LNCaP clone FGC (cell line): ENCODE measurements at regions not wholly inside any gene's neighbourhood (a gene's known extent, or its start where the extent isn't known, plus 50 kb on each side); places are given as distances from the start of the nearest gene placed in this dataset.

ENCODE experiments used
- DNase-seq: peaks from one replicate; pipeline ENCODE4 v3.0.0-alpha.2; 2011; ENCODE audit warnings: low read depth
- H3K4me3 ChIP-seq: 2 replicates; pipeline ENCODE4 v1.5.1; 2011; ENCODE audit warnings: mild to moderate bottlenecking, low read depth, low read length, control low read depth
- TF ChIP-seq, protein P1 (sequence below): IDR thresholded peaks from 2 replicates; pipeline ENCODE4 v1.5.1; 2012; ENCODE audit warnings: mild to moderate bottlenecking; ENCODE audit not compliant: control insufficient read depth, insufficient read depth; ENCODE audit errors: extremely low read depth

DNA sequence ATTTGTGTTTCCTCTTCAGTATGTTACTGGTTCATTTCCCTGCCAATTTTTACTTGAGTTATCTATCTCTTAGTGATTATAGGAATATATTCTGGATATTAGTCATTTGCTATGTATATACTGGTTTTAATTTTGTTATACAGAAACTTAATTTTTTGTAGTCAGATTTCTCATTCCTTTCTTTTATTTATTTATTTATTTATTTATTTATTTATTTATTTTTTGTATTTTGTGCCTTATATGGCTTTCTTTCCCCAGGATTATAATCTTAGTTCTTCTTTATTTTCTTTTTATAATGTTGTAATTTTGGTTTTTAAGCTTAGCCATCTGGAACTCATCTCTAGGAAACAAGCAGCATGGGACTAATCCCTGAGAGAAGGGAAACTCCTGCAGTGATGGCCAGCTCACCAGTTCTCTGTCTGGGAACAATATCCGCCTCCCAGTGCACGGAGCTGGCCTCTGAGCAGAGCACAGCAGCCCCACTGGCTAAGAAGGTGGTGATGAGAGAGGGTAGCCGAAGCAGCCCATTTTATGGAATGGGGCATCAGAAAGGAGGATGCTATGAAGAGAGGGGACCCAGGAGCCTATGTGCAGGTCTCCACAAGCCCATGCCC lies 54.5 kb upstream of the ADORA2B start:
- H3K4me3 ChIP-seq: no peak overlapping the region
- DNase-seq: no peak
- TF ChIP-seq, protein P1, sequence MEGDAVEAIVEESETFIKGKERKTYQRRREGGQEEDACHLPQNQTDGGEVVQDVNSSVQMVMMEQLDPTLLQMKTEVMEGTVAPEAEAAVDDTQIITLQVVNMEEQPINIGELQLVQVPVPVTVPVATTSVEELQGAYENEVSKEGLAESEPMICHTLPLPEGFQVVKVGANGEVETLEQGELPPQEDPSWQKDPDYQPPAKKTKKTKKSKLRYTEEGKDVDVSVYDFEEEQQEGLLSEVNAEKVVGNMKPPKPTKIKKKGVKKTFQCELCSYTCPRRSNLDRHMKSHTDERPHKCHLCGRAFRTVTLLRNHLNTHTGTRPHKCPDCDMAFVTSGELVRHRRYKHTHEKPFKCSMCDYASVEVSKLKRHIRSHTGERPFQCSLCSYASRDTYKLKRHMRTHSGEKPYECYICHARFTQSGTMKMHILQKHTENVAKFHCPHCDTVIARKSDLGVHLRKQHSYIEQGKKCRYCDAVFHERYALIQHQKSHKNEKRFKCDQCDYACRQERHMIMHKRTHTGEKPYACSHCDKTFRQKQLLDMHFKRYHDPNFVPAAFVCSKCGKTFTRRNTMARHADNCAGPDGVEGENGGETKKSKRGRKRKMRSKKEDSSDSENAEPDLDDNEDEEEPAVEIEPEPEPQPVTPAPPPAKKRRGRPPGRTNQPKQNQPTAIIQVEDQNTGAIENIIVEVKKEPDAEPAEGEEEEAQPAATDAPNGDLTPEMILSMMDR: no peak

DNA sequence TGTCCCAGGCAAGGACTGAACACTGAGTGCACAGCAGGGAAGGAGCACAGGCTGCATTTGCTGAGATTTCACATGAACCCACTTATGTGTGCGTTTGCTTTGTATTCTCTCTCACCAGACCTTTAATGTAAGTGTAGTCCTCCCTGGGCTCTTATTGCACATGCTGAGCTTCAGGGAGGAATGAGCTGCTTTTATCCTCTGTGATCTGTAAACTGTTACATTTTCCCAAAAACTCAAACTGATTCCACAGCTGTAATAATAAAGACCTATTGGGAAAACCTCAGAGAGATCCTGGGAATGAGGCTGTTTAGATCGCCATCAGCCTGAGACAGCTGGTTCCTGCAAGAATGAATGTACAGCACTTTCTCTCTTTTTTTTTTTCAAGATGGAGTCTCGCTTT lies 53.6 kb upstream of the ADORA2B start:
- H3K4me3 ChIP-seq: no peak overlapping the region
- no peak for DNase-seq
- TF ChIP-seq, protein P1: no peak

DNA sequence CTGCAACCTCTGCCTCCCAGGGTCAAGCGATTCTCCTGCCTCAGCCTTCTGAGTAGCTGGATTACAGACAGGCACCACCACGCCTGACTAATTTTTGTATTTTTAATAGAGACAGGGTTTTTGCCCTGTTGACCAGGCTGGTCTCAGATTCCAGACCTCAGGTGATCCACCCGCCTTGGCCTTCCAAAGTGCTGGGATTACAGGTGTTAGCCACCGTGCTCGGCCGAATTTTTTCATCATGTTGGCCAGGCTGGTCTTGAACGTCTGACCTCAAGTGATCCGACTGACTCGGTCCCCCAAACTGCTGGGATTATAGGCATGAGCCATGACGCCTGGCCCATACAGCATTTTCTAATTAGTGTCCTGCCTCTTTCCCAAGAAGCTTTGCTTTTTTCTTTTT lies 52.7 kb upstream of the ADORA2B start:
- H3K4me3 ChIP-seq: no peak overlapping the region
- DNase-seq: no peak
- TF ChIP-seq, protein P1: no peak

DNA sequence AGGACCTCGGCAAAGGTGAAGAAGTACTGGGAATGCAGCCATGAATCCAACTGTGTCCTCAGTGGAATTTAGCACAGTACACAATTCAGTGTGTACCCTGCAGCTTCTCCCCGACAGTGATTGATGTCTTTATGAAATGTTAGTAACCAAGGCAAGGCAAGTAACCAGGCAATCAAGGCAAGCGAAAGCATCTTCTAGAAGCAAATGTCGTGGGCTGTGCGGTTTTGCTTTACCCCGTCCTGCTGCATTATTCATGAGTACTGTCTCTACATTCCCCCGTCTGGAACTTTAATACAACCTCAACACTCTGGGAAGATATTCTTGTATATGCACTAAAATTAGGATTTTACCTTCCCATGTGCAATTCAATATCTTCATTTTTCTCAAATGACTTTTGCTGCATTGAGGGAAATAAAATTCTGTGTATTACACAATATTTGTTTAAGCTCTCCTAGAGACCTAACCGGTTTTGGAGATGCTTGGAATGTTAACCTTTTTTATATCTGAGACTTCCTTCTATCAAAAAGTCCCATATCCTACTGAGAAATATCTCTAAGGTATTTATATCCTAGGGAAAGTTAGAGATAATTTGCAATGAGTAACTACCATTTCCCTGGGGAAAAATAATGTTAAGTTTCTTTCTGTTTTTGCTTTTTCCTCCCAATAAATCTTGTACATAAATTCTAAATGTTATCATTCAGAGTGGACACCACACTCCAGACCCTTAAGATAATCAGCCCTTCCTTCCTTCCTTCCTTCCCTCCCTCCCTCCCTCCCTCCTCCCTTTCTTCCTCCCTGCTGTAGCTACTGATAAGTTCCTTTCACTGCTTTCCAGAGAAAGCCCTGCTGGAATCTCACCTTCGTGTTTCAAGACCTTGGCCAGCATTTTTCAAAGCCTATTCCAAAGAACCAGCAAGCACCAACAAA lies 51.9 kb upstream of the ADORA2B start:
- no peak for DNase-seq
- TF ChIP-seq, protein P1: no peak
- peak overlapping the region; percentile 24; the same call in 1 of the 2 replicates for H3K4me3 ChIP-seq

DNA sequence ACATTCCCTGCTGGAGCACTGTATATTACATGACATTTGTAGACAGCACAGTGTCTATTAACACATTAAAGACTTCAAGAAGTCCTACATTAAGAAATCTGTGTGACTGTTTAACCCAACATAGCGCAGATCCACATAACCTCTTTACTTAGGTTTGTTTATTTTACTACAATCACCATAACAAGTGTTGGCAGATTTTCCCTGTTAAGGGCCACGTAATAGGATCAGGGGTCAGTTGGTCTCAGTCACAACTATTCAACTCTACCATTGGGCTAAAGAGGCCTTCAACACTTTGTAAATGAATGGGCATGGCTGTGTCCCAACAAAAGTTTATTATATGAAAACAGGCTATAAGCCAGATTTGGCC lies 51.3 kb upstream of the ADORA2B start:
- H3K4me3 ChIP-seq: no peak overlapping the region
- no peak for DNase-seq
- TF ChIP-seq, protein P1: no peak

DNA sequence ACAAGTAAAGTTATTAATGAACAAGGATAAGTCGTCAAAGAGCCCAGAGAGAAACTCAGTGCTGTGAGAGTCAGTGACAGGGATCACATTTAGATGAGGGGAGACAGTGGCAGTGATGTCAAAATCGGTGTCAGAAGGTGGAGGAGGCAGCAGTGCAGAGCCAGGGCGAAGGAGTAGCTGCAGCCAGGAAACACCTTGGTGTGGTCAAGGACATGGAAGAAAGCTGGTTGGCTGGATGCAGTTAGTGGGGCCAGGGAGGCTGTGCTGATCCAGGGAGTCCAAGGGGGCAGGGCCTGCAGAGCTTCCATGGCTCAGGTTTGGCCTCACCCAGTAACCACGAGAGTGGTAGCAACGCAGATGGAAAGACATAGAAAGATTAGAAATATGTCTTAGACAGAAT lies 50.7 kb upstream of the ADORA2B start:
- no peak overlapping the region for H3K4me3 ChIP-seq
- DNase-seq: no peak

More for the DNA sequence above, 50.7 kb upstream of the ADORA2B start:
- TF ChIP-seq, protein P1: no peak
